Tibial artery (tissue), 4 donors: ENCODE measurements at regions not wholly inside any gene's neighbourhood (a gene's known extent, or its start where the extent isn't known, plus 50 kb on each side); places are given as distances from the start of the nearest gene placed in this dataset.
A peak's percentile ranks its signal among the peaks of the same experiment; 100 is the strongest.

Experiments
- DNase-seq, 2 donors: peaks; one replicate each; pipeline ENCODE4 v3.0.0-alpha.2; 2019
- H3K27ac ChIP-seq, 2 donors: fragments of 200-600 bp; sonication (generic) in 1 of 2; 1 replicate in 1 of 2; 2 replicates in 1 of 2; pipeline ENCODE4 v1.5.1; 2018 to 2019; ENCODE audit warnings: mild to moderate bottlenecking in 1 of 2
- H3K27me3 ChIP-seq, 2 donors: fragments of 200-600 bp; sonication (generic) in 1 of 2; one replicate each; pipeline versions ENCODE4 v1.5.1 to v1.6.0; 2016 to 2019
- H3K36me3 ChIP-seq, 3 donors: fragments of 200-600 bp; sonication (generic) in 2 of 3; one replicate each; pipeline ENCODE4 v1.5.1; 2016 to 2019; ENCODE audit warnings: mild to moderate bottlenecking in 2 of 3
- H3K4me1 ChIP-seq, 4 donors: fragments of 200-600 bp; sonication (generic) in 2 of 4; 1 replicate in 3 of 4; 2 replicates in 1 of 4; pipeline ENCODE4 v1.5.1; 2016 to 2019
- H3K4me3 ChIP-seq, 2 donors: fragments of 200-600 bp; sonication (generic) in 1 of 2; 1 replicate in 1 of 2; 2 replicates in 1 of 2; pipeline ENCODE4 v1.5.1; 2018 to 2019; ENCODE audit warnings: mild to moderate bottlenecking in 2 of 2
- H3K9me3 ChIP-seq, 3 donors: fragments of 200-600 bp; sonication (generic) in 1 of 3; one replicate each; pipeline ENCODE4 v1.5.1; 2016 to 2019
- CTCF ChIP-seq, 2 experiments: fragments of 200-600 bp in 1 of 2; fragments of 450-650 bp in 1 of 2; IDR thresholded peaks; one replicate each; pipeline ENCODE4 v1.5.1; 2017 to 2019; ENCODE audit warnings: antibody characterized with exemption in 2 of 2, mild to moderate bottlenecking in 1 of 2, moderate library complexity in 1 of 2
- intact Hi-C: fragments of 100-400 bp; cut with DNase I; formaldehyde crosslinking; loops from one replicate; pipeline ENCODE4 v1.15.0; 2023; ENCODE audit warnings: low total_unique reads

GRCh38 chrX:69362856-69363255, 141.3 kb upstream of the NALF2 start:
- DNase-seq: peak in 1 of 2 donors; percentile 31
- Histone ChIP-seq H3K36me3 (no peaks in the 10 kb centered on the region), H3K27ac (no peak overlapping the region), H3K27me3 (no peaks in the 10 kb centered on the region), H3K4me1 (peaks cover 0 to 8% (median 0%) of the 10 kb centered on the region in 4 donors), H3K9me3 (no peaks in the 10 kb centered on the region), H3K4me3 (no peak overlapping the region)
- intact Hi-C loops: no loop called here
- no peak for TF ChIP-seq CTCF (IDR thresholded peaks at IDR 0.05)

DNA sequence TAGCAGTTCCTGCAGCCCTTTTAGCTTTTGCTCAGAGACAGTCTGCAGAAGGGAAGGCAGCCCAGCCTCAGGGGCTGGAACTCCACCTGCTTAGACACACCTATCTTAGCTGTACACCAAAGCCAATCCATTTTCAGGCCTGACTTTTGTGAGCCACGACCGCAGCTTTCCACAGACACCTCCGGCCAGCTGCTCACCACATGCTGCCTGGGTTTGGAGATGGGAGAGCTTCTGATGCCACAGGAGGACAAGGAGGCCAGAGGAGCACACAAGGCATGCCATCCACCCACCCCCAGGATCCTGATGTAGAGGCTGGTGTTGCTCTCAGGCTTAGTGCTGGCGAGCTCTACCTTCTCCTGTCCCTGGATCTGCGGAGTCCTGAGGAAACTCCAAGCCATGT, 141.8 kb upstream of the NALF2 start:
- H3K27me3 ChIP-seq: no peaks in the 10 kb centered on the region
- no peak overlapping the region for H3K4me3 ChIP-seq
- no peak for DNase-seq
- no peak for TF ChIP-seq CTCF (IDR thresholded peaks at IDR 0.05)
- no peaks in the 10 kb centered on the region for H3K9me3 ChIP-seq
- H3K27ac ChIP-seq: no peak overlapping the region
- intact Hi-C loops: no loop called here
- H3K36me3 ChIP-seq: no peaks in the 10 kb centered on the region
- peaks cover 0 to 8% (median 0%) of the 10 kb centered on the region in 4 donors for H3K4me1 ChIP-seq

DNA sequence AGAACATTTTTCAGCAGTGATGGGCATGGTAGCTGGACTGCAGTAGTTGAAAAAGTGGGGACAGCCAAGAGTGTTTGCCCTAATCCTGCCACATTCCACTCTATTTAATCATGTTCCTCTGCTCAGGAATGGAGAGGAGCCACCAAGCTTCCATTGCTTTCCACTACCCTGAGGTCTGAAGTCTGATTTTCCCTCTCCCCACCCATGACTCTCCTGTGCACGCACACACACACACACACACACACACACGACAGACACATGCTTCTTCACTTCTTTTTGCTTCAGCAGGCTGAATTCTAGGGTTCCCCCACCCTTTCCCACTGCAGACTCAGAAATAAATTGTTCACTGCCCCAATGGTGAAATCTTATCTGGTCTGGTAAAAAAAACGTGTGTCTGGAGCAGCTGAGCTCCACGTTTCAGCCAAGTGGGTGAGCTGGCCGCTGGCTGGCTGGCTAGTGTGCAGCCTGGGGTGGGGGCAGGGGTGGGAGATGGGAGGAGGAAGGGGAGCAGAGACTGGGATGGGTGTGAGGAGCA, 142.7 kb upstream of the NALF2 start:
- peak in 1 of 2 donors; percentile 20 for DNase-seq
- Histone ChIP-seq H3K9me3 (no peaks in the 10 kb centered on the region), H3K27me3 (no peaks in the 10 kb centered on the region), H3K4me3 (no peak overlapping the region), H3K4me1 (peaks cover 0 to 8% (median 0%) of the 10 kb centered on the region in 4 donors), H3K36me3 (no peaks in the 10 kb centered on the region), H3K27ac (peak overlapping the region in 1 of 2 donors; percentile 30)
- intact Hi-C loops: no loop called here
- no peak for TF ChIP-seq CTCF (IDR thresholded peaks at IDR 0.05)

DNA sequence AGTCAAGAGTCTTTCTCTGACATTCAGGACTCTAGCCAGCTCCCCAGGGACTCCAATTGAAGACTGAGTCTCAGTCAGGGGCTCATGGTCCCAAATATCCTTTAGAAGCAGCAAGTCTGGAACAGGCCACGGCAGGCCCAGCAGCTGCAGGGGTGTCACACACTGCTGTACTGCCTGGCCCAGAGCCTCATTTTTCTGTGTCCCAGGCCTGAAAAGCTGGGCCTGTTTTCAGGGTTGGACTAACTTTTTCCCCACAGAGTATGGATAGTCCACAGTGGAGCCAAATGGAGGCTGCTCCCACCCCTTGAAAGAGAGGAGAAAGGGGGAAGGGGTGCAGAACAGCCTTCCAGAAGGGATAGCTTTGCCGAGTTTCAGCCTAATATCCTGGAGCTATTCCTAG, 146.8 kb upstream of the NALF2 start:
- H3K27ac ChIP-seq: no peak overlapping the region
- peaks cover 0 to 5% (median 5%) of the 10 kb centered on the region in 3 donors for H3K9me3 ChIP-seq
- no peak for DNase-seq
- H3K36me3 ChIP-seq: no peaks in the 10 kb centered on the region
- no peaks in the 10 kb centered on the region for H3K27me3 ChIP-seq
- intact Hi-C loops: no loop called here
- peaks cover 0 to 8% (median 0%) of the 10 kb centered on the region in 4 donors for H3K4me1 ChIP-seq
- TF ChIP-seq CTCF (IDR thresholded peaks at IDR 0.05): no peak
- no peak overlapping the region for H3K4me3 ChIP-seq

DNA sequence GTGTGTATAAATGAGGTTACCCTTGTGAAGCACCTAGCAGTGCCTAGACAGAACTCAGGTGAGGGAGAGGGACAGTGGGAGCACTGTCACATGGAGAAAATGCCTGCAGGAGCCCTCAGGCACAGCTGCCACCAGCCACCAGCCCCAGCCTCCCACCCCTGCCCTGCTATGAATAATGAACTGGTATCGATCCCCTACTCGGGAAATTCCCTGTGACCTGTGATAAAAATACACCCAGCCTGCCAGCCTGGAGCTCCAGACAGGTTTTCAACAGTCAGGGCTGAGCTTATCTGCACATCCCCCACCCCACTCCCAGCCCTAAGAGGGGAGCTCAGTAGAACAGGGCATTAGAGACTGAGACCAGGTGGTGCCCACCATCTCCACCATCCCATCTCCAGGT, 159.6 kb upstream of the PJA1 start:
- Histone ChIP-seq H3K27ac (no peak overlapping the region), H3K36me3 (no peaks in the 10 kb centered on the region), H3K4me3 (no peak overlapping the region), H3K9me3 (peaks cover 0 to 8% (median 0%) of the 10 kb centered on the region in 3 donors), H3K4me1 (no peaks in the 10 kb centered on the region), H3K27me3 (no peaks in the 10 kb centered on the region)
- no peak for TF ChIP-seq CTCF (IDR thresholded peaks at IDR 0.05)
- no peak for DNase-seq
- intact Hi-C loops: no loop called here
